Adipocyte (in vitro differentiated cells): ENCODE measurements at regions not wholly inside any gene's neighbourhood (a gene's known extent, or its start where the extent isn't known, plus 50 kb on each side); places are given as distances from the start of the nearest gene placed in this dataset.
"Not testable (repeated sequence)": the region's sequence is repeated elsewhere in the genome, so short reads cannot be mapped to it uniquely, and the experiment has no call there.

ENCODE experiments used
- DNase-seq: peaks from one replicate; pipeline ENCODE4 v3.0.0-alpha.2; 2015; ENCODE audit warnings: low read depth
- H3K27me3 ChIP-seq: replicated peaks from 2 replicates; pipeline ENCODE4 v1.7.0; 2013; ENCODE audit warnings: mild to moderate bottlenecking, low read length, moderate library complexity; ENCODE audit not compliant: control insufficient read depth, insufficient read depth
- H3K36me3 ChIP-seq: 2 replicates; pipeline ENCODE4 v1.7.0; 2013; ENCODE audit warnings: low read length, mild to moderate bottlenecking, moderate library complexity; ENCODE audit not compliant: control insufficient read depth, insufficient read depth, severe bottlenecking
- H3K4me1 ChIP-seq: 2 replicates; pipeline ENCODE4 v1.7.0; 2013; ENCODE audit warnings: mild to moderate bottlenecking, low read length, moderate library complexity; ENCODE audit not compliant: control insufficient read depth, insufficient read depth
- H3K4me3 ChIP-seq: 2 replicates; pipeline ENCODE4 v1.7.0; 2013; ENCODE audit warnings: mild to moderate bottlenecking, low read length, moderate library complexity
- H3K9ac ChIP-seq: 2 replicates; pipeline ENCODE4 v1.7.0; 2013; ENCODE audit warnings: mild to moderate bottlenecking, low read length, moderate library complexity
- H3K9me3 ChIP-seq: 2 replicates; pipeline ENCODE4 v1.7.0; 2013; ENCODE audit warnings: mild to moderate bottlenecking, low read length, moderate library complexity; ENCODE audit not compliant: control insufficient read depth

DNA sequence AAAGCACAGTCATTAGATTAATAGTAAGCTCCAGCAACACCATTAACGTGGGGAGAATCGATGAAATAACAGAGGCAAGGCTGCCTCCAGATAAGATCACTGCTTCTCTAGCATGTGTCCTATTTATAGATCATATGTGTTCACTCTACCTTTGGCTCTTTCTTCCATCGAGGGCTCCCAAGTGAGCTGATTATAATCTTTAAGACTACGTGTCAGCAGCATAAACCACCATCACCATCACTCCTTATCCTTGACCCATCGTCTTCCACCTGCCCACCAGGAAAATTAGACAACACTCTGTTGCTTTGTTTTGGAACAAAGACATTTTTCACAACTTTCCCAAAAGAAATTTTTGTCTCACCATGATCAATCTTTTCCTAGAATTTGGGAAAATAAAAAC is 71.2 kb upstream of the CARD11 start:
- H3K9ac ChIP-seq: no peak overlapping the region
- H3K9me3 ChIP-seq: peaks cover 5% of the 10 kb centered on the region
- H3K27me3 ChIP-seq: no peaks in the 10 kb centered on the region
- H3K4me1 ChIP-seq: no peaks in the 10 kb centered on the region
- no peak for DNase-seq
- H3K4me3 ChIP-seq: no peak overlapping the region
- H3K36me3 ChIP-seq: no peaks in the 10 kb centered on the region

DNA sequence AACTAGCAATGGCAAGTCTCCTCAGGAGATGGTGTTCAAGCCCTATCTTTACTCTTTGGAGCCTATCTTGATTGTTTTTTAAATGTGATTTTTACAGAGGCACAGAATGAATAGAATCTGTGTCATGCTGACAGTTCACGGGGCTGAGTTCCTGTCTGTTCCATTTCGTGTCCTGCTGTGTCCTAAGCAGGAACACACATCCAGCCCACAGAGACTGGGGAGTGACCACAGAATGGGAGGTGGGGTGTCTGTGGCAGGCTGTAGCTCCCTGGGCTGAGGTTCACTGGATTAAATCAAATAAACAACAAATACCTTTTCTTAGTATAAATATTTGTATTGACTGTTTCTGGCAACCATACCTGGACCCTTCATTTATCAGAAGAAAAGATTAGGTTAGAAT is 73.4 kb upstream of the CARD11 start:
- H3K36me3 ChIP-seq: no peaks in the 10 kb centered on the region
- H3K9ac ChIP-seq: no peak overlapping the region
- DNase-seq: no peak
- no peak overlapping the region for H3K4me3 ChIP-seq
- no peaks in the 10 kb centered on the region for H3K4me1 ChIP-seq
- peaks cover 8% of the 10 kb centered on the region for H3K9me3 ChIP-seq
- H3K27me3 ChIP-seq: no peaks in the 10 kb centered on the region

DNA sequence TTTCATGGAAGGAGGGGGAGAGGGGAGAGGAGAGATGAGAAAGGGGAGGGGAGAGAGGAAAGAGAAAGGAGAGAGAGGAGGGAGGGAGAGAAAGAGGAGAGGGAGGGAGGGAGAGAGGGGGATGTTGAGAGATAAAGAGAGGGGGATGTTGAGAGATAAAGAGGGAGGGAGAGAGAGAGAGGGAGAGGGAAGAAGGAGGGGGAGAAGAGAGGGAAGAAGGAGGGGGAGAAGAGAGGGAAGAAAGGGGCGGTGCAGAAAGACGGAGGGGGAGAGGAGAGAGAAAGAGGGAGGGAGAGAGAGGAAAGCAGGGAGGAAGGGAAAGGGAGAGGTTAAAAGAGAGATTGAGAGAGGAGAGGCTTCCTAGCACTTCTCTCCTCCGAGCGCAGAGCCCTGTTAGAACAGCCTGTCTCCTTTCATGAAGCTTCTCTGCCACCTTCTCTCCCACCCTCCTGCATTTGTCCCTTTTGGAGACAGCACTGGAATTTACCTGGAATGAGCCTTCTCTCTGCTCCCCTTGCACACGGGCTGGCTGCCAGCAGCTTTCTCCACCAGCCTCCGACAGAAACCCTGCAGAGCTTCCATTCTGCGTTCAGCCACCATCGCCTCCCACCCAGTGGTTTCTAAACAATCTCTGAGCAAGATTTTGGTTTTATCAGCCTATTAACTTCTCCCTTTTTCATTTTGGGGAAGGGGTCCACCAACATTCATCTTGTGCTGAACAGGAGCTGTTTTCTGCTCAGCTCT is 74.0 kb upstream of the CARD11 start:
- H3K9me3 ChIP-seq: peaks cover 8% of the 10 kb centered on the region
- no peaks in the 10 kb centered on the region for H3K27me3 ChIP-seq
- DNase-seq: no peak
- no peak overlapping the region for H3K9ac ChIP-seq
- H3K4me3 ChIP-seq: no peak overlapping the region
- H3K4me1 ChIP-seq: no peaks in the 10 kb centered on the region
- no peaks in the 10 kb centered on the region for H3K36me3 ChIP-seq

DNA sequence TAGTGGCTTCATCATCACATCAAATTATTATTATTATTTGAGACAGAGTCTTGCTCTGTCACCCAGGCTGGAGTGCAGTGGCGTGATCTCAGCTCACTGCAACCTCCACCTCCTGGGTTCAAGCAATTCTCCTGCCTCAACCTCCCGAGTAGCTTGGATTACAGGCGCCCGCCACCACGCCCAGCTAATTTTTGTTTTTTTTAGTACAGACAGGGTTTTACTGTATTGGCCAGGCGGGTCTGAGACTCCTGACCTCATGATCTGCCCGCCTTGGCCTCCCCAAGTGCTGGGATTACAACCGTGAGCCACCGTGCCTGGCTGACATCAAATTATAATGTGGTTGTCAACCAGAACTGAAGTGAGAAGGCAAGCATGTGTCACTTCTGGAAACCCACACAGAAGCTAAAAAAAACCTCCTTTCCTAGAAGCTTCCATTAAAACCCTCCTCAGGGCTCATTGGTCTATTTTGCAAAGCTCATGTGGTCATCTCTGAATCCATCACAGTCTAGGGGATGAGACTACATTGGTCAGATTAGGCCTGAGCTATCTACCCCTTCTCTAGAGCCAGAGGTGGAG is 75.8 kb upstream of the CARD11 start:
- H3K9me3 ChIP-seq, H3K36me3 ChIP-seq, H3K4me3 ChIP-seq, DNase-seq, H3K9ac ChIP-seq, H3K27me3 ChIP-seq, H3K4me1 ChIP-seq: not testable (repeated sequence)

DNA sequence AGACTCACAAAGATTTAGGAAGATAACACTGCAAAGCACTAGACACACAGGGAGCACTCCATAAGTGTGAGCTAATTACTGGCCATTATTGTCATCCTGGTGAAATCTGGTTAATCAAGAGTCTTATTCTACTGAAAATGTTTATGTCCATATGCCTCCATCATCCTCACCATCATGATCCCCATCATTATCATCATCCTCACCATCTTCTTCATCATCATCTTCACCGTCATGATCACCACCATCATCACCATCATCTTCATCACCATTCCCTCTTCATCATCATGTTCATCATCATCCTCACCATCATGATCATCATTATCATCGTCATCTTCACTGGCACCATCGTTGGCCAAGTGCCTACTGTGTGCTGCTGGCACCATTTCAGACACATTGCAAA is 76.3 kb upstream of the CARD11 start:
- Histone ChIP-seq H3K36me3 (no peaks in the 10 kb centered on the region), H3K4me1 (no peaks in the 10 kb centered on the region), H3K9me3 (peaks cover 3% of the 10 kb centered on the region), H3K27me3 (no peaks in the 10 kb centered on the region), H3K4me3 (no peak overlapping the region), H3K9ac (no peak overlapping the region)
- no peak for DNase-seq

DNA sequence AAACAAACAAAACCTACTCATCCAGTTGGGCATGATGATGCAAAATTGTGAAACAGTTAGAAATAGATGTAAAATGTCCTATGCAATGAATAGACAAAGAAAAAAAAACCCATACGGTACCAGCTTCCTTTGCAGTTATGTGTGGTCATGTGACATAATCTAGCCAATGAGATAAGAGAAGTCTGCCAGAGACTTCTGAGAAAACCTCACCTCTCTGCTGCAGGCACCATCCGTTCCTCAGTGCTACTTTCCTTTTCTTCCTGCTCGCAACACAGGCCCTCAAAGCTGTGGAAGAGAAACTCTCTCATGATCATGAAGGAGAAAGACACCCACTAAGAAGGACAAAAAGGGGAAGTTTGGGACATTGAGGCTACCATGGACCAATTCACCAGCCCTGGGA is 76.8 kb upstream of the CARD11 start:
- no peak overlapping the region for H3K9ac ChIP-seq
- no peaks in the 10 kb centered on the region for H3K4me1 ChIP-seq
- peaks cover 3% of the 10 kb centered on the region for H3K9me3 ChIP-seq
- H3K4me3 ChIP-seq: no peak overlapping the region
- DNase-seq: no peak
- no peaks in the 10 kb centered on the region for H3K36me3 ChIP-seq
- no peaks in the 10 kb centered on the region for H3K27me3 ChIP-seq

DNA sequence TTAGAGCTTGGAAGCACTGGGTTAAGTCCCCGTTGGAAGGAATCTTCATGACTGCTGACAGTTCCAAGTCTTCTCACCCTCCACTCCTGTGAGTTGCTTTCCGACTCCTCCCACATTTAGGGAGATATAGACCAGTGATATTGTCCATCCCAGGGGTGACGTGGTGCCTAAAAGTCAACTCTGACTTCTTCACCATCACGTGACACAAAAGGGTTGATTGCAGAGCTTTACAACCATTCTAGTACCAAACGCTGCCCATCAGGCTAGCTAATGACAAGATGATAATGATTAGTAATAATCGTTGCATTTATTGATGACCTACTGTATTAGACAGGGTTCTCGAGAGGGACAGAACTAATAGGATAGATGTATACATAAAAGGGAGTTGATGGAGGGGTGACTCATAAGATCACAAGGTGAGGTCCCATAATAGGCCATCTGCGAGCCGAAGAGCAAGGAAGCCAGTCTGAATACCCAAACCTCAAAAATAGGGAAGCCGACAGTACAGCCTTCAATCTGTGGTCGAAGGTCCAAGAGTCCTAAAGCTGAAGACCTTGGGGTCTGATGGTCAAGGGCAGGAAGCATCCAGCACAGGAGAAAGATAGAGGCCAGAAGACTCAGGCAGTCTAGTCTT is 85.3 kb upstream of the CARD11 start:
- no peak for DNase-seq
- Histone ChIP-seq H3K9me3 (peaks cover 5% of the 10 kb centered on the region), H3K27me3 (no peaks in the 10 kb centered on the region), H3K9ac (no peak overlapping the region), H3K36me3 (no peaks in the 10 kb centered on the region), H3K4me1 (no peaks in the 10 kb centered on the region), H3K4me3 (no peak overlapping the region)

DNA sequence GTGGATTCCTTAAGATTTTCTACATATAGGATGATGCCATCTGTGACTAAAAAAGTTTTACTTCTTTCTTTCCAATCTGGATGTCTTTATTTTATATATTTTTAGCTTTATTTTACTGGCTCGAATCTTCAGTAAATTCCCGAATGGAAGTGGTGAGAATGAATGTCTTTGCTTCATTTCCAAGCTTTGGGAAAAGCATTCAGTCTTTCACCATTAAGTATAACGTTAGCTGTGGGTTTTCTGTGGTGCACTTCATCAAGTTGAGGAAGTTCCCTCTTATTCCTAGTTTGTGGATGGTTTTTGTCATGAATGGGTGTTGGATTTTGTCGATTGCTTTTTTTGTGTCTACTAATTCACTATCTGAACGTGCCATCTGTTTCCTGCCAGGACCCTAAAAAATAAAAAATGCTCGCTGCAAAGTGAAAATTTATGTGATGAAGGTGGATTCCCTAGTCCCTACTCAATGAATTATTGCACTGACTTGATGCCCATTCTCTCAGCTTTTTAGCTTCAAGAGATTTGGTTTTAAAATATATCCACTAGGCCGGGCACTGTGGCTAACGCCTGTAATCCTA is 90.2 kb upstream of the CARD11 start:
- DNase-seq: no peak
- no peaks in the 10 kb centered on the region for H3K36me3 ChIP-seq
- no peaks in the 10 kb centered on the region for H3K27me3 ChIP-seq
- no peaks in the 10 kb centered on the region for H3K4me1 ChIP-seq
- H3K4me3 ChIP-seq: no peak overlapping the region
- H3K9me3 ChIP-seq: peaks cover 5% of the 10 kb centered on the region
- H3K9ac ChIP-seq: no peak overlapping the region

DNA sequence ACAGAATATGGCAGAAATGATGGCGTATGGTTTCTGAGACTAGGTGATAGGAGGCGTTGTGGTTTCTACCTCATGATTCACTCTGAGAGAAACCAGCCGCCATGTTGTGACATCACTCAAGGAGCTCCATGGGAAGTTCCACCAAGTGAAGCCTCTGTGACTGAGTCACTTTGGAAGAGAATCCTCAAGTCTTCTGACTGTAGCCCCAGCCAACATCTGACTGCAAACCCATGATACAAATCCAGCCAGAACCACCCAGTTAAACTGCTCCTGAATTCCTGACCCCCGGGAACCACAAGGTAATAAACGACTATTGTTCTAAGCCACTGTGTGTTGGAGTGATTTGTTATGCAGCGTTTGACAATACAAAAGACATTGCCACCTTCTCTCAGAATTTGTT is 91.1 kb upstream of the CARD11 start:
- no peak overlapping the region for H3K4me3 ChIP-seq
- H3K9me3 ChIP-seq: peaks cover 4% of the 10 kb centered on the region
- H3K36me3 ChIP-seq: no peaks in the 10 kb centered on the region
- no peak for DNase-seq
- H3K27me3 ChIP-seq: no peaks in the 10 kb centered on the region
- H3K4me1 ChIP-seq: no peaks in the 10 kb centered on the region
- no peak overlapping the region for H3K9ac ChIP-seq

DNA sequence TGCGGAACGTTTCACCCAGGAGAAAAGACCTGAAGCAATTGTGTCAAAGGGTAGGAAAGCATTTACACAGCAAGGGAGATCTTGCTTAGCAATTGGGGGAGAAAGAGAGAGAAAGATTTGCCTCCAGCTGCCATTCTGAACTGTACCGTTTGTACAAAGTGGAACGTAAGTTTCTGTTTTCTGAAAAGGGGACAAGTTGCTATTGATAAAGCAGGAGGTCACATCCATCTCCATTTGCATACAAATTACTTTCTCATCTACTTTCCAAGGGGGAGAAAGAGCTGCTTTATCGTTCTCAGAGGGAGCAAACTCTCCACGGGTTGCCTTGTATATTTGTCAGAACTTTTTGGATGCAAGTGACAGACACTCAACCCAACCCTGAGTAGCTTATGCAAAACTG is 92.0 kb upstream of the CARD11 start:
- H3K9me3 ChIP-seq: peaks cover 4% of the 10 kb centered on the region
- H3K9ac ChIP-seq: no peak overlapping the region
- no peaks in the 10 kb centered on the region for H3K4me1 ChIP-seq
- no peak for DNase-seq
- no peaks in the 10 kb centered on the region for H3K27me3 ChIP-seq
- no peak overlapping the region for H3K4me3 ChIP-seq
- no peaks in the 10 kb centered on the region for H3K36me3 ChIP-seq

DNA sequence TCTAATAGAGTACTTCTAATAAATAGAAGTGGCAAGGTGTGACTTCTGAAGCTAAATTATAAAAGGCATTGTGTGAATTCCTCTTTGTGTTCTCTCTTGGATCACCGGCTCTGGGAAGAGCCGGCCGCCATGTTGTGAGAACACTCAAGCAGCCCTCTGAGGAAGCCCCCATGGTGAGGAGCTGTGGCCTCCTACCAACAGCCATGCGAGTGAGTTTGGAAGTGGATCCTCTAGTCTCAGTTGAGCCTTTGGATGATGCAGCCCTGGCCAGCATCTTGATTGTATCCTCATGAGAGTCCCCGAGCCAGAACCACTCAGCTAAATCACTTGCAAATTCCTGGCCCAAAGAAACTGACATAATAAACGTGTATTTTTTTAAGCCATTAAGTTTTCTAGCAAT is 94.5 kb upstream of the CARD11 start:
- H3K4me3 ChIP-seq: no peak overlapping the region
- H3K9ac ChIP-seq: no peak overlapping the region
- no peaks in the 10 kb centered on the region for H3K36me3 ChIP-seq
- H3K27me3 ChIP-seq: no peaks in the 10 kb centered on the region
- DNase-seq: no peak
- no peaks in the 10 kb centered on the region for H3K4me1 ChIP-seq
- no peaks in the 10 kb centered on the region for H3K9me3 ChIP-seq
